ENCODE measurements at regions not wholly inside any gene's neighbourhood (a gene's known extent, or its start where the extent isn't known, plus 50 kb on each side); places are given as distances from the start of the nearest gene placed in this dataset.

DNA sequence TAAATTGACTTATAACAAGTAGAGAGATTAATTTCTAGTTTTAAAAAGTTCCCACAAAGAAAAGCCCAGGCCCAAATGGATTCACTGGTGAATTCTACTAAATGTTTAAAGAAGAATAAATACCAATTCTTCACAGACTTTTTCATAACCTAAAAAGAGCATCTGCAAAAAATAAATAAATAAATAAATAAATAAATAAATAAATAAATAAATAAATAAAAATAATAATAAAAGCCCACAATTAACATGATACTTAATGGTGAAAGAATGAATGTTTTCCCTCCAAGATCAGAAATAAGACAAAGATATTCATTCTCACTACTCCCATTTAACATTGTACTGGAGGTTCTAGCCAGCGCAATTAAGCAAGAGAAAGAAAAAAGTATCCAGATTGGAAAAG lies 97.6 kb upstream of the KAZN start:
- no peak overlapping the region for H4K91ac ChIP-seq (ENCODE audit: low read depth, low read length, poor library complexity)
- no peak overlapping the region for H2BK5ac ChIP-seq (ENCODE audit: low read length)
- H3K27me3 ChIP-seq (ENCODE audit: control insufficient read depth in 3 of 3, insufficient read depth in 3 of 3, low read depth in 1 of 3, low read length in 3 of 3), result no peaks in the 10 kb centered on the region
- no peak overlapping the region for H3K27ac ChIP-seq (replicated peaks; ENCODE audit: low read length)
- H3K14ac ChIP-seq (ENCODE audit: low read length), result no peak overlapping the region
- no peak for DNase-seq (ENCODE audit: low spot score)
- no peaks in the 10 kb centered on the region for H3K36me3 ChIP-seq (replicated peaks in 1 of 2; ENCODE audit: control insufficient read depth in 2 of 2, insufficient read depth in 2 of 2, low read length in 2 of 2)
- H3K4me1 ChIP-seq (ENCODE audit: control insufficient read depth in 2 of 2, insufficient read depth in 1 of 2, low read depth in 1 of 2, low read length in 2 of 2), result peaks cover 3 to 7% of the 10 kb centered on the region in 2 donors
- H4K8ac ChIP-seq (ENCODE audit: low read depth, low read length), result no peak overlapping the region
- no peak overlapping the region for H2BK15ac ChIP-seq (ENCODE audit: low read length)
- WGBS, 2 donors (ENCODE audit: extremely low coverage in 2 of 2, insufficient read length in 2 of 2, insufficient replicate concordance in 1 of 2), result no CpG with 5 or more reads among the region's 1 CpG
- H2AFZ ChIP-seq (ENCODE audit: low read length), result no peak overlapping the region
- H3K23ac ChIP-seq (ENCODE audit: low read depth, low read length, poor library complexity), result no peak overlapping the region
- H3K18ac ChIP-seq (ENCODE audit: low read length), result no peak overlapping the region
- no peaks in the 10 kb centered on the region for H3K79me1 ChIP-seq (ENCODE audit: low read depth, low read length)
- no peak overlapping the region for H3K9ac ChIP-seq (ENCODE audit: low read depth, low read length, poor library complexity)
- H2AK5ac ChIP-seq (ENCODE audit: low read depth, low read length), result no peak overlapping the region
- H2BK120ac ChIP-seq (ENCODE audit: low read depth, low read length), result no peak overlapping the region
- H3K4ac ChIP-seq (ENCODE audit: low read length), result no peak overlapping the region
- H3K4me3 ChIP-seq (ENCODE audit: low read length in 2 of 2), result no peak overlapping the region
- peaks cover 0 to 7% of the 10 kb centered on the region in 2 donors for H3K9me3 ChIP-seq (replicated peaks in 1 of 2; ENCODE audit: control insufficient read depth in 2 of 2, insufficient read depth in 1 of 2, low read depth in 1 of 2, low read length in 2 of 2)
- H2BK12ac ChIP-seq (ENCODE audit: low read length), result no peak overlapping the region
- H3K4me2 ChIP-seq (ENCODE audit: insufficient read depth, low read length, poor library complexity, severe bottlenecking), result no peak overlapping the region

DNA sequence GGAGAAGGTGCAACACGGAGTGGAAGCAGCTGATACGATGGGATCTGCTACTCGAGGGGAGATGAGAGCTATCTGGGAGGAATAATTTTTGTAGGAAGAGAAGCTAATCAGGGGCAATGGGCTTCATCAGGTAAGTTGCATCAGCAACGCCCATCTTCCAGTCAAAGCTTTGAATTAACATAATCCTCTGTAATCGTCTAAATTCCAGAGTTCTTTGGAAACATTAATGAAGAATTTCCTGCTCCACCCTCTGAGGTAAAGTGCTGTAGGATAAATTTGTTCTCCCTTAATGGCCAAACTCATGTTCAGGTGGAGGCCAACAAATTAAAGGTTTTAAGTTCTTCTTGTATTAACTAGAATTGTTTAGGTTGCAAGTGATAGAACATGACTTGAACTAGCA lies 94.0 kb upstream of the KAZN start:
- no peak overlapping the region for H2BK12ac ChIP-seq (ENCODE audit: low read length)
- no peak overlapping the region for H3K14ac ChIP-seq (ENCODE audit: low read length)
- H3K9ac ChIP-seq (ENCODE audit: low read depth, low read length, poor library complexity), result no peak overlapping the region
- H3K27ac ChIP-seq (replicated peaks; ENCODE audit: low read length), result no peak overlapping the region
- H4K8ac ChIP-seq (ENCODE audit: low read depth, low read length), result no peak overlapping the region
- no CpG with 5 or more reads among the region's 5 CpGs for WGBS, 2 donors (ENCODE audit: extremely low coverage in 2 of 2, insufficient read length in 2 of 2, insufficient replicate concordance in 1 of 2)
- no peak overlapping the region for H2AFZ ChIP-seq (ENCODE audit: low read length)
- no peaks in the 10 kb centered on the region for H3K9me3 ChIP-seq (replicated peaks in 1 of 2; ENCODE audit: control insufficient read depth in 2 of 2, insufficient read depth in 1 of 2, low read depth in 1 of 2, low read length in 2 of 2)
- no peak overlapping the region for H4K91ac ChIP-seq (ENCODE audit: low read depth, low read length, poor library complexity)
- H3K36me3 ChIP-seq (replicated peaks in 1 of 2; ENCODE audit: control insufficient read depth in 2 of 2, insufficient read depth in 2 of 2, low read length in 2 of 2), result no peaks in the 10 kb centered on the region
- no peak overlapping the region for H2AK5ac ChIP-seq (ENCODE audit: low read depth, low read length)
- no peak overlapping the region for H2BK5ac ChIP-seq (ENCODE audit: low read length)
- no peak overlapping the region for H3K4me2 ChIP-seq (ENCODE audit: insufficient read depth, low read length, poor library complexity, severe bottlenecking)
- no peak overlapping the region for H3K18ac ChIP-seq (ENCODE audit: low read length)
- no peak overlapping the region for H3K4ac ChIP-seq (ENCODE audit: low read length)
- no peak overlapping the region for H3K4me3 ChIP-seq (ENCODE audit: low read length in 2 of 2)
- no peak overlapping the region for H2BK120ac ChIP-seq (ENCODE audit: low read depth, low read length)
- H2BK15ac ChIP-seq (ENCODE audit: low read length), result no peak overlapping the region
- H3K4me1 ChIP-seq (ENCODE audit: control insufficient read depth in 2 of 2, insufficient read depth in 1 of 2, low read depth in 1 of 2, low read length in 2 of 2), result peaks cover 3 to 4% of the 10 kb centered on the region in 2 donors
- no peak for DNase-seq (ENCODE audit: low spot score)
- no peaks in the 10 kb centered on the region for H3K27me3 ChIP-seq (ENCODE audit: control insufficient read depth in 3 of 3, insufficient read depth in 3 of 3, low read depth in 1 of 3, low read length in 3 of 3)
- no peak overlapping the region for H3K23ac ChIP-seq (ENCODE audit: low read depth, low read length, poor library complexity)
- H3K79me1 ChIP-seq (ENCODE audit: low read depth, low read length), result no peaks in the 10 kb centered on the region

DNA sequence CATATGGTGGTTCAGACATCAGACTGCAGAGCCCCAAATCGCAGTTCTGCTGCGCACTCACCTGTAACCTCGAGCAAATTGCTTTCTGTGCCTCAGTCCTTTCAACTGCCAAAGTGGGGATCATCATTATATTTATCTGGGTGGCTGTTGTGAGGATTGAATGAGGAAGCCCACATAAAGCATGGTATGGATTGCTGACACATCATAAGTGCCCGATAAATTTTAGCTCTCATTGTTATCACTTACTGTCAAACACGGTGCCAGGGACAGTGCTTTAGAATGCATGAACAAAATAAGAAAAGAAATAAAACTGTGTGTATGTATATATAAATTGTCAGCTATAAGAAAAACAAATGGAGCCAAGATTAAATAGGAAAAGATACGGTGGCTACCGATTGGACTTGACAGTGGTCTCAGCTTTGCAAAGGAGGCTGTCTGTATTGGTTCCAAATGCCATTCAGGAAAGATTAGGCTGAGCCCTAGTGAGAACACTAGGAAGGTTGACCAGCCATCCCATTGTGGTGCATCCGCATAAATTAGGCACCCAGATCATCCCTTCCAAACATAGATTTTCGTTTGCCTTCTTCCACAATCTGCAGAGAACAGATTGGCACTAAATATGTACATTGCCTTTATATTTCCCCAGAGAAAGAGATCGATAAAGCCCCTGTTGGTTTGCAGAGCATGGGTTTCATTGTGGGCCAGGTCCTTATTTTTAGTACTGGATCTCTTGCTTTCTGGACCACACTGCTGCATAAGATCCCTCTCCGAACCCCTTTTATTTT lies 91.8 kb upstream of the KAZN start:
- H3K4me3 ChIP-seq (ENCODE audit: low read length in 2 of 2), result no peak overlapping the region
- H3K36me3 ChIP-seq (replicated peaks in 1 of 2; ENCODE audit: control insufficient read depth in 2 of 2, insufficient read depth in 2 of 2, low read length in 2 of 2), result no peaks in the 10 kb centered on the region
- no CpG with 5 or more reads among the region's 11 CpGs for WGBS, 2 donors (ENCODE audit: extremely low coverage in 2 of 2, insufficient read length in 2 of 2, insufficient replicate concordance in 1 of 2)

DNA sequence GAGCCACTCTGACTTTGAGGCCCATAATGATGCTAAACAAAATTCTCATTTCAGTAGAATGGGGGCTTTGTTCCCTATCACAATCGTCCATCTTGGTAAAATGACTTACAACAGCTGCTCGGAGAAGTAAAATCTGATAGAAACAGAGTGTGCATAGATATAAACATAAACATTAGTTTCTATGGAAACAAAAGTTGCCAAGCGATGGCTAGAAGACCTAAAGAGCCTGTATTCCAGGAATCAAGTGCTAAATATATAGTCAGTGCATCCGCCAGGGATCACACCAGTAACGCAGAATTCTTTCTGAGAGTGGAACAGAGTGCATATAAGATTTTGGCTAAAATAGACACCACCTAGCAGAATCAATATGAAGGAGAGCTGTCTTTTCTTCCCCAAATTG lies 91.2 kb upstream of the KAZN start:
- Histone ChIP-seq H2BK5ac (ENCODE audit: low read length) (no peak overlapping the region), H3K4ac (ENCODE audit: low read length) (no peak overlapping the region), H3K14ac (ENCODE audit: low read length) (no peak overlapping the region), H2AK5ac (ENCODE audit: low read depth, low read length) (no peak overlapping the region), H3K4me3 (ENCODE audit: low read length in 2 of 2) (no peak overlapping the region), H3K18ac (ENCODE audit: low read length) (no peak overlapping the region), H3K23ac (ENCODE audit: low read depth, low read length, poor library complexity) (no peak overlapping the region), H3K27ac (replicated peaks; ENCODE audit: low read length) (no peak overlapping the region), H2AFZ (ENCODE audit: low read length) (no peak overlapping the region), H3K9ac (ENCODE audit: low read depth, low read length, poor library complexity) (no peak overlapping the region), H3K4me2 (ENCODE audit: insufficient read depth, low read length, poor library complexity, severe bottlenecking) (no peak overlapping the region), H3K79me1 (ENCODE audit: low read depth, low read length) (no peaks in the 10 kb centered on the region), H3K4me1 (ENCODE audit: control insufficient read depth in 2 of 2, insufficient read depth in 1 of 2, low read depth in 1 of 2, low read length in 2 of 2) (peaks cover 4% of the 10 kb centered on the region in 2 donors), H3K9me3 (replicated peaks in 1 of 2; ENCODE audit: control insufficient read depth in 2 of 2, insufficient read depth in 1 of 2, low read depth in 1 of 2, low read length in 2 of 2) (no peaks in the 10 kb centered on the region), H4K8ac (ENCODE audit: low read depth, low read length) (no peak overlapping the region), H3K27me3 (ENCODE audit: control insufficient read depth in 3 of 3, insufficient read depth in 3 of 3, low read depth in 1 of 3, low read length in 3 of 3) (no peaks in the 10 kb centered on the region), H2BK15ac (ENCODE audit: low read length) (no peak overlapping the region), H2BK120ac (ENCODE audit: low read depth, low read length) (no peak overlapping the region), H2BK12ac (ENCODE audit: low read length) (no peak overlapping the region), H4K91ac (ENCODE audit: low read depth, low read length, poor library complexity) (no peak overlapping the region), H3K36me3 (replicated peaks in 1 of 2; ENCODE audit: control insufficient read depth in 2 of 2, insufficient read depth in 2 of 2, low read length in 2 of 2) (no peaks in the 10 kb centered on the region)
- no CpG with 5 or more reads among the region's 5 CpGs for WGBS, 2 donors (ENCODE audit: extremely low coverage in 2 of 2, insufficient read length in 2 of 2, insufficient replicate concordance in 1 of 2)
- no peak for DNase-seq (ENCODE audit: low spot score)

More for the DNA sequence above, 91.8 kb upstream of the KAZN start:
- no peaks in the 10 kb centered on the region for H3K9me3 ChIP-seq (replicated peaks in 1 of 2; ENCODE audit: control insufficient read depth in 2 of 2, insufficient read depth in 1 of 2, low read depth in 1 of 2, low read length in 2 of 2)
- no peak for DNase-seq (ENCODE audit: low spot score)
- H3K4me1 ChIP-seq (ENCODE audit: control insufficient read depth in 2 of 2, insufficient read depth in 1 of 2, low read depth in 1 of 2, low read length in 2 of 2), result peaks cover 3 to 4% of the 10 kb centered on the region in 2 donors
- no peak overlapping the region for H3K4ac ChIP-seq (ENCODE audit: low read length)
- no peak overlapping the region for H3K27ac ChIP-seq (replicated peaks; ENCODE audit: low read length)
- no peak overlapping the region for H3K9ac ChIP-seq (ENCODE audit: low read depth, low read length, poor library complexity)
- H2BK120ac ChIP-seq (ENCODE audit: low read depth, low read length), result no peak overlapping the region
- H3K27me3 ChIP-seq (ENCODE audit: control insufficient read depth in 3 of 3, insufficient read depth in 3 of 3, low read depth in 1 of 3, low read length in 3 of 3), result no peaks in the 10 kb centered on the region
- no peak overlapping the region for H2BK5ac ChIP-seq (ENCODE audit: low read length)
- no peak overlapping the region for H2AK5ac ChIP-seq (ENCODE audit: low read depth, low read length)
- no peaks in the 10 kb centered on the region for H3K79me1 ChIP-seq (ENCODE audit: low read depth, low read length)
- no peak overlapping the region for H4K8ac ChIP-seq (ENCODE audit: low read depth, low read length)
- no peak overlapping the region for H3K14ac ChIP-seq (ENCODE audit: low read length)
- H3K23ac ChIP-seq (ENCODE audit: low read depth, low read length, poor library complexity), result no peak overlapping the region
- no peak overlapping the region for H3K4me2 ChIP-seq (ENCODE audit: insufficient read depth, low read length, poor library complexity, severe bottlenecking)
- no peak overlapping the region for H3K18ac ChIP-seq (ENCODE audit: low read length)
- H4K91ac ChIP-seq (ENCODE audit: low read depth, low read length, poor library complexity), result no peak overlapping the region
- H2BK15ac ChIP-seq (ENCODE audit: low read length), result no peak overlapping the region
- H2BK12ac ChIP-seq (ENCODE audit: low read length), result no peak overlapping the region
- no peak overlapping the region for H2AFZ ChIP-seq (ENCODE audit: low read length)
